H1 (cell line): ENCODE measurements at regions not wholly inside any gene's neighbourhood (a gene's known extent, or its start where the extent isn't known, plus 50 kb on each side); places are given as distances from the start of the nearest gene placed in this dataset.

Experiments used
- CTCF ChIA-PET: fragments of 300-600 bp; sonication (Branson Sonifier 250); formaldehyde crosslinking; loops from one replicate; lab custom pipeline; 2021; ENCODE audit not compliant: partially characterized antibody; lab: Charles Lee
- POLR2A ChIA-PET: fragments of 300-600 bp; sonication (Branson Sonifier 250); formaldehyde crosslinking; loops from one replicate; lab custom pipeline; 2021; ENCODE audit warnings: inconsistent platforms; ENCODE audit not compliant: partially characterized antibody; lab: Charles Lee
- DNase-seq, 2 experiments: peaks; one replicate each; pipeline versions ENCODE4 v3.0.0 to v3.0.0-alpha.2; 2010 to 2022; ENCODE audit warnings: low spot score in 2 of 2, low read depth in 1 of 2, mixed read lengths in 1 of 2
- FAIRE-seq: peaks from 2 replicates; lab custom pipeline; 2011; peaks lifted over from hg19 to GRCh38; lab: Jason Lieb, UNC
- H2AFZ ChIP-seq: 2 replicates; pipeline ENCODE4 v1.8.1; 2012; ENCODE audit warnings: low read length, inconsistent platforms
- H2AK5ac ChIP-seq: 2 replicates; pipeline ENCODE4 v1.6.1; 2013; ENCODE audit warnings: low read depth, low read length
- H2BK120ac ChIP-seq: replicated peaks from 2 replicates; pipeline ENCODE3; 2013; ENCODE audit warnings: low read depth, low read length, inconsistent platforms
- H2BK12ac ChIP-seq: 2 replicates; pipeline ENCODE4 v1.6.1; 2013; ENCODE audit warnings: low read depth, low read length
- H2BK15ac ChIP-seq: 2 replicates; pipeline ENCODE4 v1.6.1; 2013; ENCODE audit warnings: low read length
- H2BK20ac ChIP-seq: 2 replicates; pipeline ENCODE4 v1.6.1; 2013; ENCODE audit warnings: low read length
- H2BK5ac ChIP-seq: 2 replicates; pipeline ENCODE4 v1.6.1; 2013; ENCODE audit warnings: low read depth, low read length
- H3K14ac ChIP-seq: 2 replicates; pipeline ENCODE4 v1.6.1; 2013; ENCODE audit warnings: inconsistent platforms; ENCODE audit not compliant: insufficient read length
- H3K18ac ChIP-seq: 2 replicates; pipeline ENCODE4 v1.6.1; 2013; ENCODE audit warnings: low read length; ENCODE audit errors: extremely low read depth
- H3K23ac ChIP-seq: 2 replicates; pipeline ENCODE4 v1.6.1; 2013; ENCODE audit warnings: inconsistent platforms; ENCODE audit not compliant: insufficient read length
- H3K23me2 ChIP-seq: 2 replicates; pipeline ENCODE4 v1.6.1; 2013; ENCODE audit warnings: low read depth, low read length
- H3K27ac ChIP-seq: 2 replicates; pipeline ENCODE4 v1.6.1; 2011; ENCODE audit warnings: low read depth, low read length, inconsistent platforms
- H3K27me3 ChIP-seq, 4 experiments: replicated peaks in 1 of 4; 1 replicate in 1 of 4; 2 replicates in 3 of 4; pipeline versions ENCODE4 v1.6.1 to v1.8.1; 2011 to 2013; ENCODE audit warnings: low read length in 3 of 4, mild to moderate bottlenecking in 3 of 4, inconsistent platforms in 2 of 4, mixed read lengths in 2 of 4, moderate library complexity in 1 of 4; ENCODE audit not compliant: control insufficient read depth in 3 of 4, insufficient read depth in 3 of 4; ENCODE audit errors: extremely low read depth in 1 of 4
- H3K36me3 ChIP-seq, 4 experiments: 2 replicates each; pipeline versions ENCODE4 v1.6.1 to v1.8.1; 2011 to 2013; ENCODE audit warnings: mild to moderate bottlenecking in 4 of 4, low read length in 3 of 4, moderate library complexity in 2 of 4, control low read depth in 1 of 4, inconsistent platforms in 1 of 4; ENCODE audit not compliant: insufficient read depth in 4 of 4, control insufficient read depth in 2 of 4
- H3K4ac ChIP-seq: replicated peaks from 2 replicates; pipeline ENCODE3; 2013; ENCODE audit warnings: low read length, low read depth, mixed read lengths, inconsistent platforms; ENCODE audit not compliant: insufficient read length
- H3K4me1 ChIP-seq, 4 experiments: replicated peaks in 1 of 4; 1 replicate in 1 of 4; 2 replicates in 3 of 4; pipeline versions ENCODE4 v1.6.1 to v1.8.1; 2011 to 2013; ENCODE audit warnings: low read length in 3 of 4, inconsistent platforms in 2 of 4, mixed read lengths in 1 of 4; ENCODE audit not compliant: insufficient read depth in 4 of 4, control insufficient read depth in 3 of 4
- H3K4me2 ChIP-seq, 2 experiments: 2 replicates each; pipeline versions ENCODE4 v1.6.1 to v1.8.1; 2011 to 2013; ENCODE audit warnings: low read depth in 2 of 2, low read length in 2 of 2, control low read depth in 1 of 2, inconsistent platforms in 1 of 2, mild to moderate bottlenecking in 1 of 2; ENCODE audit not compliant: insufficient read depth in 1 of 2
- H3K4me3 ChIP-seq, 4 experiments: fragments of 200-600, 300-600 bp in 1 of 4; sonication (generic), shearing (Covaris generic), sonication (Bioruptor Twin) in 1 of 4; 2 replicates each; pipeline versions ENCODE4 v1.5.1 to v1.8.1; 2011 to 2016; ENCODE audit warnings: low read length in 4 of 4, low read depth in 3 of 4, control low read depth in 2 of 4, inconsistent platforms in 2 of 4, mild to moderate bottlenecking in 2 of 4, mixed read lengths in 1 of 4, moderate library complexity in 1 of 4; ENCODE audit not compliant: insufficient read depth in 2 of 4; ENCODE audit errors: extremely low read depth in 1 of 4
- H3K56ac ChIP-seq: replicated peaks from 2 replicates; pipeline ENCODE3; 2013; ENCODE audit warnings: low read depth, mild to moderate bottlenecking, mixed read lengths, low read length, inconsistent platforms; ENCODE audit not compliant: insufficient read length
- H3K79me1 ChIP-seq: 2 replicates; pipeline ENCODE4 v1.6.1; 2013; ENCODE audit warnings: low read depth, low read length, control low read depth
- H3K79me2 ChIP-seq, 2 experiments: 2 replicates each; pipeline versions ENCODE4 v1.6.1 to v1.8.1; 2012 to 2013; ENCODE audit warnings: low read length in 2 of 2, mild to moderate bottlenecking in 2 of 2, inconsistent platforms in 1 of 2; ENCODE audit not compliant: insufficient read depth in 2 of 2, control insufficient read depth in 1 of 2
- H3K9ac ChIP-seq, 4 experiments: replicated peaks in 1 of 4; 1 replicate in 1 of 4; 2 replicates in 3 of 4; pipeline versions ENCODE4 v1.6.1 to v1.8.1; 2011 to 2013; ENCODE audit warnings: low read depth in 3 of 4, low read length in 3 of 4, control low read depth in 2 of 4, mild to moderate bottlenecking in 2 of 4, moderate library complexity in 2 of 4, inconsistent platforms in 1 of 4; ENCODE audit errors: extremely low read depth in 1 of 4
- H3K9me3 ChIP-seq, 2 experiments: 2 replicates each; pipeline versions ENCODE4 v1.6.1 to v1.8.1; 2012 to 2013; ENCODE audit warnings: mild to moderate bottlenecking in 2 of 2, moderate library complexity in 2 of 2, control low read depth in 1 of 2, inconsistent platforms in 1 of 2, low read depth in 1 of 2, low read length in 1 of 2, mixed read lengths in 1 of 2; ENCODE audit not compliant: insufficient read depth in 2 of 2
- H4K20me1 ChIP-seq, 2 experiments: replicated peaks in 1 of 2; 2 replicates each; pipeline versions ENCODE3 to v1.8.1; 2011 to 2013; ENCODE audit warnings: inconsistent platforms in 2 of 2, low read length in 2 of 2, mild to moderate bottlenecking in 1 of 2; ENCODE audit not compliant: insufficient read depth in 2 of 2, control insufficient read depth in 1 of 2
- H4K5ac ChIP-seq: 2 replicates; pipeline ENCODE4 v1.6.1; 2013; ENCODE audit warnings: low read length, low read depth, mixed read lengths, inconsistent platforms; ENCODE audit not compliant: insufficient read length
- H4K8ac ChIP-seq: 2 replicates; pipeline ENCODE4 v1.8.0; 2013; ENCODE audit warnings: mild to moderate bottlenecking, moderate library complexity, low read length, inconsistent platforms; ENCODE audit not compliant: insufficient read depth; ENCODE audit errors: extremely low read depth
- H4K91ac ChIP-seq: replicated peaks from 2 replicates; pipeline ENCODE3; 2013; ENCODE audit warnings: low read length, mixed read lengths, inconsistent platforms; ENCODE audit not compliant: insufficient read length
- CHD2 ChIP-seq: IDR thresholded peaks from 2 replicates; pipeline ENCODE4 v1.6.1; 2012; ENCODE audit warnings: low read length, improper control_type of control experiment
- HDAC2 ChIP-seq, 2 experiments: fragments of 300-600 bp in 1 of 2; sonication (generic) in 1 of 2; IDR thresholded peaks; 2 replicates each; pipeline ENCODE4 v1.6.1; 2011 to 2012; ENCODE audit warnings: low read depth in 2 of 2, low read length in 2 of 2, mild to moderate bottlenecking in 2 of 2, moderate library complexity in 2 of 2, borderline replicate concordance in 1 of 2, inconsistent platforms in 1 of 2
- KDM4A ChIP-seq: IDR thresholded peaks from one replicate; pipeline ENCODE4 v1.7.1; 2012; ENCODE audit warnings: low read depth, mild to moderate bottlenecking, moderate library complexity, low read length, inconsistent platforms; ENCODE audit not compliant: severe bottlenecking
- RBBP5 ChIP-seq: IDR thresholded peaks from 2 replicates; pipeline ENCODE4 v1.7.1; 2012; ENCODE audit warnings: low read depth, mild to moderate bottlenecking, inconsistent platforms, low read length, moderate library complexity, borderline replicate concordance
- WGBS, 2 experiments: shearing (Covaris generic) in 1 of 2; methylation state at CpG; one replicate each; pipeline versions ENCODE4 v1.1.6 to v1.1.7; 2013 to 2015; ENCODE audit warnings: low lambda C conversion rate in 2 of 2, mixed read lengths in 2 of 2, inconsistent platforms in 1 of 2, low coverage in 1 of 2, missing lambda C conversion rate in 1 of 2; ENCODE audit not compliant: insufficient replicate concordance in 2 of 2, insufficient coverage in 1 of 2, insufficient read length in 1 of 2; ENCODE audit errors: extremely low coverage in 1 of 2, missing lambda C conversion rate in 1 of 2; 5-methylcytosine and 5-hydroxymethylcytosine counted together

- no peak overlapping the region for H3K4me2 ChIP-seq
- no peak overlapping the region for H4K91ac ChIP-seq
- no peak overlapping the region for H3K23ac ChIP-seq
- H3K4me1 ChIP-seq, result peaks cover 0 to 4% (median 1%) of the 10 kb centered on the region in 4 experiments; a peak in 1 of 7 replicates
- no peak overlapping the region for H3K9ac ChIP-seq
- H3K56ac ChIP-seq, result no peak overlapping the region
- H3K18ac ChIP-seq, result no peak overlapping the region
- H3K9me3 ChIP-seq, result no peaks in the 10 kb centered on the region
- POLR2A ChIA-PET, result no interaction called here
- H2BK20ac ChIP-seq, result no peak overlapping the region
- no peaks in the 10 kb centered on the region for H4K20me1 ChIP-seq
- no peaks in the 10 kb centered on the region for H3K23me2 ChIP-seq
- no peak overlapping the region for H2BK15ac ChIP-seq
- H2BK5ac ChIP-seq, result no peak overlapping the region
- no peaks in the 10 kb centered on the region for H3K27me3 ChIP-seq
- no peaks in the 10 kb centered on the region for H3K79me1 ChIP-seq
- H3K4ac ChIP-seq, result no peak overlapping the region
- 87% methylated on average over 5 of the region's 5 CpGs; no CpG with 5 or more reads in 1 of the 2 experiments for WGBS, 2 experiments
- H3K14ac ChIP-seq, result no peak overlapping the region
- H3K4me3 ChIP-seq, result no peak overlapping the region
- H4K5ac ChIP-seq, result no peak overlapping the region
- H2BK120ac ChIP-seq, result no peak overlapping the region
- DNase-seq, result no peak
- no peak overlapping the region for H2AK5ac ChIP-seq
- H3K27ac ChIP-seq, result no peak overlapping the region
- CTCF ChIA-PET, result interaction anchor here (0.8 kb wide), 1 partner anchor 403 kb away, joined by 3 read pairs; no protein-coding TSS in a partner anchor
- no peak for TF ChIP-seq CHD2
- no peak for TF ChIP-seq KDM4A
- TF ChIP-seq RBBP5, result no peak
- no peak for TF ChIP-seq HDAC2 (IDR thresholded peaks at IDR 0.05; ENCODE audit: borderline replicate concordance in 1 of 2, low read depth in 2 of 2, low read length in 2 of 2)
- H3K36me3 ChIP-seq, result no peaks in the 10 kb centered on the region; a peak in 1 of 8 replicates
- no peak for FAIRE-seq
- no peak overlapping the region for H4K8ac ChIP-seq
- H3K79me2 ChIP-seq, result no peaks in the 10 kb centered on the region
- no peak overlapping the region for H2BK12ac ChIP-seq
- H2AFZ ChIP-seq, result no peak overlapping the region
Observed at GRCh38 chr7:23915236-23915635, 205.2 kb downstream of the STK31 start.
